HepG2 (cell line): ENCODE measurements at regions not wholly inside any gene's neighbourhood (a gene's known extent, or its start where the extent isn't known, plus 50 kb on each side); places are given as distances from the start of the nearest gene placed in this dataset.
A peak's percentile ranks its signal among the peaks of the same experiment; 100 is the strongest.

Source experiments
- ATAC-seq: fragments of 200-7000 bp; cut with Tn5 transposase; 3 replicates; pipeline ENCODE4 v1.9.1; 2020; ENCODE audit warnings: mild to moderate bottlenecking, moderate library complexity
- BruUV-seq: library from RNA; stranded (reverse); fragments of 400-500 nt; replicated peaks from 2 replicates; lab custom pipeline; 2021; lab: Mats Ljungman, UMichigan
- CTCF ChIA-PET: fragments of 300-600 bp; formaldehyde crosslinking; extraction: SDS; loops from one replicate; lab custom pipeline; 2021; ENCODE audit warnings: low total read pairs, inconsistent platforms, low intra/inter-chr PET ratio; lab: Yijun Ruan, JAX
- POLR2A ChIA-PET: fragments of 350-600 bp; sonication (Branson Sonifier 250); formaldehyde crosslinking; loops from one replicate; lab custom pipeline; 2020; ENCODE audit warnings: antibody characterized with exemption, inconsistent platforms; lab: Yijun Ruan, JAX
- DNase-seq: peaks from one replicate; pipeline ENCODE4 v3.0.0-alpha.2; 2015; ENCODE audit warnings: low spot score
- FAIRE-seq: peaks from 3 replicates; lab custom pipeline; 2011; peaks lifted over from hg19 to GRCh38; lab: Jason Lieb, UNC
- H2AFZ ChIP-seq: one replicate; pipeline ENCODE4 v1.6.1; 2011; ENCODE audit warnings: low read length, inconsistent platforms
- H3K27ac ChIP-seq: fragments of 300-600 bp; 3 replicates; pipeline ENCODE4 v1.8.0; 2011; ENCODE audit warnings: mixed run types, mild to moderate bottlenecking, mixed read lengths, low read length, inconsistent platforms; ENCODE audit not compliant: insufficient read depth; ENCODE audit errors: extremely low read length
- H3K27me3 ChIP-seq, 2 experiments: fragments of 200-600 bp in 1 of 2; 2 replicates in 1 of 2; 3 replicates in 1 of 2; pipeline versions ENCODE4 v1.6.0 to v1.8.0; 2011; ENCODE audit warnings: low read length in 2 of 2, mild to moderate bottlenecking in 2 of 2, moderate library complexity in 2 of 2, inconsistent platforms in 1 of 2; ENCODE audit not compliant: insufficient read depth in 2 of 2, control insufficient read depth in 1 of 2
- H3K36me3 ChIP-seq, 2 experiments: fragments of 200-600 bp in 1 of 2; replicated peaks in 1 of 2; 2 replicates in 1 of 2; 3 replicates in 1 of 2; pipeline versions ENCODE4 v1.5.1 to v1.8.0; 2011; ENCODE audit warnings: low read length in 2 of 2, inconsistent platforms in 1 of 2; ENCODE audit not compliant: insufficient read depth in 2 of 2, control insufficient read depth in 1 of 2
- H3K4me1 ChIP-seq: 2 replicates; pipeline ENCODE4 v1.5.1; 2012; ENCODE audit warnings: low read length, inconsistent platforms; ENCODE audit not compliant: insufficient read depth
- H3K4me2 ChIP-seq: 2 replicates; pipeline ENCODE4 v1.6.0; 2011; ENCODE audit warnings: low read depth, low read length, inconsistent platforms
- H3K4me3 ChIP-seq, 3 experiments: fragments of 200-600 bp in 1 of 3; sonication (generic), shearing (Covaris generic) in 1 of 3; replicated peaks in 1 of 3; 2 replicates each; pipeline ENCODE4 v1.5.1; 2011 to 2016; ENCODE audit warnings: low read length in 3 of 3, inconsistent platforms in 2 of 3, low read depth in 2 of 3, mild to moderate bottlenecking in 2 of 3, control low read depth in 1 of 3, mixed read lengths in 1 of 3; ENCODE audit not compliant: insufficient read depth in 1 of 3
- H3K79me2 ChIP-seq: one replicate; pipeline ENCODE4 v1.6.1; 2011; ENCODE audit warnings: low read length, inconsistent platforms; ENCODE audit not compliant: insufficient read depth
- H3K9ac ChIP-seq: 2 replicates; pipeline ENCODE4 v1.6.0; 2011; ENCODE audit warnings: mild to moderate bottlenecking, low read depth, low read length, inconsistent platforms; ENCODE audit not compliant: insufficient read depth
- H3K9me3 ChIP-seq: 2 replicates; pipeline ENCODE4 v1.5.1; 2012; ENCODE audit warnings: mild to moderate bottlenecking, low read length
- H4K20me1 ChIP-seq: 2 replicates; pipeline ENCODE4 v1.6.0; 2011; ENCODE audit warnings: inconsistent platforms, mild to moderate bottlenecking, low read length, moderate library complexity; ENCODE audit not compliant: insufficient read depth
- GABPA ChIP-seq, 2 experiments: IDR thresholded peaks; 2 replicates each; pipeline ENCODE4 v1.6.1; 2011 to 2016; ENCODE audit warnings: low read depth in 2 of 2, low read length in 1 of 2, missing biosample characterization in 1 of 2, missing genetic modification characterization in 1 of 2
- HDAC1 ChIP-seq: sonication (generic); formaldehyde crosslinking; IDR thresholded peaks from 2 replicates; pipeline ENCODE4 v1.5.1; 2020; ENCODE audit warnings: mild to moderate bottlenecking, missing genetic modification reagents
- MAFF ChIP-seq: IDR thresholded peaks from 2 replicates; pipeline ENCODE4 v1.6.1; 2011; ENCODE audit warnings: low read depth, low read length, improper control_type of control experiment
- MAFK ChIP-seq, 2 experiments: IDR thresholded peaks in 1 of 2; conservative IDR thresholded peaks in 1 of 2; 2 replicates each; pipeline ENCODE4 v1.6.1; 2011; ENCODE audit warnings: improper control_type of control experiment in 2 of 2, low read length in 2 of 2
- MYNN ChIP-seq: sonication (generic); formaldehyde crosslinking; IDR thresholded peaks from 2 replicates; pipeline ENCODE4 v1.4.0; 2020; ENCODE audit warnings: mild to moderate bottlenecking, low read depth, missing genetic modification reagents
- NBN ChIP-seq: fragments of 450-650 bp; conservative IDR thresholded peaks from 2 replicates; pipeline ENCODE4 v1.6.1; 2017
- SNAPC2 ChIP-seq: sonication (generic); formaldehyde crosslinking; IDR thresholded peaks from 2 replicates; pipeline ENCODE4 v1.8.1; 2022; ENCODE audit warnings: mild to moderate bottlenecking, missing genetic modification reagents
- ZNF34 ChIP-seq: sonication (generic); formaldehyde crosslinking; IDR thresholded peaks from 2 replicates; pipeline ENCODE4 v1.4.0; 2020; ENCODE audit warnings: mild to moderate bottlenecking, missing genetic modification reagents, borderline replicate concordance
- ZNF775 ChIP-seq: sonication (generic); formaldehyde crosslinking; IDR thresholded peaks from 2 replicates; pipeline ENCODE4 v1.4.0; 2020; ENCODE audit warnings: missing genetic modification reagents, mild to moderate bottlenecking, moderate library complexity, borderline replicate concordance
- ZSCAN25 ChIP-seq: sonication (generic); formaldehyde crosslinking; IDR thresholded peaks from 2 replicates; pipeline ENCODE4 v1.8.0; 2022; ENCODE audit warnings: mild to moderate bottlenecking, missing genetic modification reagents
- WGBS: methylation state at CpG from one replicate; pipeline ENCODE4 v1.1.6; 2017; ENCODE audit warnings: low lambda C conversion rate; 5-methylcytosine and 5-hydroxymethylcytosine counted together
- in situ Hi-C: cut with HindIII; loops from 2 replicates; pipeline ENCODE4 v1.10.0; 2017; ENCODE audit warnings: low pct_unique_long_range_greater_than_20kb; ENCODE audit not compliant: extremely low pct_ligation_motif_present
- intact Hi-C: fragments of 100-400 bp; cut with micrococcal nuclease; formaldehyde crosslinking; loops from one replicate; pipeline ENCODE4 v1.10.0; 2022; ENCODE audit not compliant: unreplicated experiment

DNA sequence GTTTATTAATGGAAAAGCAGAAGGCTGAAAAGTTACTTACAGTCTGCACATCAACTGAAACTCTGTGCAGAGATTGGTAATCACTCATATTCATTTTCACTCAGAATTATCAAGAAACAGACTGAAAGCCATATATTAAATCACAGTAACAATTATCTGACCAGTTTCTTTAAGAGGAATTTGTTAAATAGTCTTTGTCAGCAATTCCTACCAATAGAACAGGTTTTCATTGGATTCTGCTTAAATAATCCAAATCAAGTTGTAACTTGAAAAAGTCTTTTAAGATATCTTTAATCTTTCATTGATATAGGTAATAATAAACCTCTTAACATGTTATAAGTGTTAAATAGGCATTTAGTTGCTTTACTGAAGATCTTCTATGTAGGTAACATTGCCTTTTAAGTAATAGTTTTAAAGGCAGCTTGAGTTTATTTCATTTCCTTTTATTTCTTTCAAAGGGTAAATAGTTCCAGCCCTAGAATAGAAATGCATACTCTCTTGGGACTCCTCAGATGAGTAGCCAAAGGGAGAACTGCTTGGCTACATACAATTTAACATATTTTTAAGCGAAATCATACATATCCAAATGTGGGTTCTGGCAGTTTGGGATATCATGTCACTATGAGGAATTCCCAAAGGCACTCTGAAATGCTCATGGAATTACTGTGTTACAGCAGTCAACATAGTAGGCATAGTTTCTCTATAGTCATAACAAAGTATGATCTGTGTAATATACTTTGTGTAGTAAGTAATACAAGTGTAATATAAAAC lies 326.0 kb upstream of the SPRY2 start:
- Histone ChIP-seq H3K9me3 (peaks cover 77% of the 10 kb centered on the region), H4K20me1 (no peaks in the 10 kb centered on the region), H3K79me2 (no peaks in the 10 kb centered on the region), H3K36me3 (no peaks in the 10 kb centered on the region), H3K27ac (no peak overlapping the region), H3K9ac (no peak overlapping the region), H3K4me2 (no peak overlapping the region)
- in situ Hi-C loops (no loop called here), intact Hi-C loops (no loop called here)
- BruUV-seq, result no TSS peak
- ATAC-seq (no peak), DNase-seq (no peak), FAIRE-seq (no peak)
- POLR2A ChIA-PET, result no interaction called here
- TF ChIP-seq NBN (no peak), ZNF775 (CRISPR knock-in tag) (no peak), ZNF34 (CRISPR knock-in tag) (no peak), MYNN (no peak), MAFF (peak; percentile 49; the same call in 1 of the 2 replicates), HDAC1 (CRISPR knock-in tag) (no peak), MAFK (conservative IDR thresholded peaks at IDR 0.05 in 1 of 2, IDR thresholded peaks at IDR 0.05 in 1 of 2; ENCODE audit: low read length in 2 of 2) (peak; percentile 45 to 80; a peak in 3 of 4 replicates), GABPA (IDR thresholded peaks at IDR 0.05; ENCODE audit: low read depth, low read length) (no peak), GABPA (CRISPR knock-in tag; IDR thresholded peaks at IDR 0.05; ENCODE audit: low read depth) (no peak), SNAPC2 (CRISPR knock-in tag) (no peak), ZSCAN25 (CRISPR knock-in tag) (no peak)
- TF ChIP-seq, all 625 proteins: peak for 2
- CTCF ChIA-PET, result no interaction called here
- 4% methylated on average over 1 of the region's 1 CpG for WGBS
- Histone ChIP-seq H3K4me1 (no peaks in the 10 kb centered on the region), H3K4me3 (no peak overlapping the region), H2AFZ (no peak overlapping the region), H3K27me3 (no peaks in the 10 kb centered on the region)
